Gastroesophageal sphincter (tissue), 3 donors: ENCODE measurements at regions not wholly inside any gene's neighbourhood (a gene's known extent, or its start where the extent isn't known, plus 50 kb on each side); places are given as distances from the start of the nearest gene placed in this dataset.

Experiments used
- CTCF ChIP-seq, 4 experiments: fragments of 200-600 bp in 2 of 4; fragments of 450-650 bp in 2 of 4; sonication (generic) in 1 of 4; IDR thresholded peaks; one replicate each; pipeline ENCODE4 v1.5.1; 2017 to 2019; ENCODE audit warnings: antibody characterized with exemption in 4 of 4, mild to moderate bottlenecking in 2 of 4, moderate library complexity in 2 of 4
- POLR2A ChIP-seq, 2 donors: fragments of 450-650 bp; IDR thresholded peaks; one replicate each; pipeline ENCODE4 v1.6.1; 2017; ENCODE audit warnings: antibody characterized with exemption in 2 of 2, mild to moderate bottlenecking in 2 of 2, moderate library complexity in 1 of 2

GRCh38 chr18:57915248-57915647, 112.1 kb upstream of the ATP8B1 start:
- TF ChIP-seq CTCF (IDR thresholded peaks at IDR 0.05) = no peak
- no peak for TF ChIP-seq POLR2A (IDR thresholded peaks at IDR 0.05)
